GM18519 (cell line): ENCODE measurements at regions not wholly inside any gene's neighbourhood (a gene's known extent, or its start where the extent isn't known, plus 50 kb on each side); places are given as distances from the start of the nearest gene placed in this dataset.
"Not testable (repeated sequence)": the region's sequence is repeated elsewhere in the genome, so short reads cannot be mapped to it uniquely, and the experiment has no call there.

Source experiments
- ATAC-seq: cut with Tn5 transposase; IDR thresholded peaks from one replicate; pipeline ENCODE4 v1.9.1; 2021; ENCODE audit warnings: mild to moderate bottlenecking, moderate library complexity; ENCODE audit not compliant: unreplicated experiment, low FRiP score

- no peak for ATAC-seq
Observed at GRCh38 chr12:67716817-67717216, 68.3 kb downstream of the DYRK2 start.

- ATAC-seq: not testable (repeated sequence)
Observed at GRCh38 chr12:67719303-67719702, 70.8 kb downstream of the DYRK2 start.

- no peak for ATAC-seq
Observed at GRCh38 chr12:67720351-67720856, 71.9 kb downstream of the DYRK2 start.

GRCh38 chr12:67721248-67721647, 72.7 kb downstream of the DYRK2 start:
- no peak for ATAC-seq

- no peak for ATAC-seq
Observed at GRCh38 chr12:67722296-67722695, 73.8 kb downstream of the DYRK2 start.

GRCh38 chr12:67726868-67727267, 78.3 kb downstream of the DYRK2 start:
- ATAC-seq: no peak

- no peak for ATAC-seq
Observed at GRCh38 chr12:67727702-67728666, 79.4 kb downstream of the DYRK2 start.

GRCh38 chr12:67732857-67733256, 84.3 kb downstream of the DYRK2 start:
- no peak for ATAC-seq

- no peak for ATAC-seq
Observed at GRCh38 chr12:67735868-67736267, 87.3 kb downstream of the DYRK2 start.

GRCh38 chr12:67740711-67741110, 92.2 kb downstream of the DYRK2 start:
- ATAC-seq: no peak

- ATAC-seq: no peak
Observed at GRCh38 chr12:67741270-67741669, 92.7 kb downstream of the DYRK2 start.

GRCh38 chr12:67742461-67742860, 93.9 kb downstream of the DYRK2 start:
- ATAC-seq: no peak

GRCh38 chr12:67747869-67748742, 99.6 kb downstream of the DYRK2 start:
- ATAC-seq: no peak

- ATAC-seq: no peak
Observed at GRCh38 chr12:67748743-67749040, 100.1 kb downstream of the DYRK2 start.

GRCh38 chr12:67750513-67751183, 102.1 kb downstream of the DYRK2 start:
- ATAC-seq: no peak

GRCh38 chr12:67751381-67751928, 102.9 kb downstream of the DYRK2 start:
- no peak for ATAC-seq

GRCh38 chr12:67752226-67752732, 103.7 kb downstream of the DYRK2 start:
- ATAC-seq: no peak

- ATAC-seq: no peak
Observed at GRCh38 chr12:67754933-67755697, 106.6 kb downstream of the DYRK2 start.

- ATAC-seq: no peak
Observed at GRCh38 chr12:67757651-67758050, 109.1 kb downstream of the DYRK2 start.
